Thyroid gland (tissue), 4 donors: ENCODE measurements at regions not wholly inside any gene's neighbourhood (a gene's known extent, or its start where the extent isn't known, plus 50 kb on each side); places are given as distances from the start of the nearest gene placed in this dataset.
A peak's percentile ranks its signal among the peaks of the same experiment; 100 is the strongest.

Experiments used
- DNase-seq, 2 donors: peaks; one replicate each; pipeline ENCODE4 v3.0.0-alpha.2; 2019
- H3K27ac ChIP-seq, 3 donors: fragments of 200-600 bp; sonication (generic); 1 replicate in 2 of 3; 2 replicates in 1 of 3; pipeline ENCODE4 v1.5.1; 2016 to 2019; ENCODE audit warnings: mild to moderate bottlenecking in 1 of 3, moderate library complexity in 1 of 3
- H3K27me3 ChIP-seq: fragments of 200-600 bp; sonication (generic); one replicate; pipeline ENCODE4 v1.5.1; 2019
- H3K36me3 ChIP-seq, 2 donors: fragments of 200-600 bp; sonication (generic); one replicate each; pipeline ENCODE4 v1.5.1; 2016 to 2019
- H3K4me1 ChIP-seq, 2 donors: fragments of 200-600 bp; sonication (generic); one replicate each; pipeline ENCODE4 v1.5.1; 2017 to 2019
- H3K4me3 ChIP-seq, 3 donors: fragments of 200-600 bp; sonication (generic); replicated peaks in 1 of 3; 1 replicate in 2 of 3; 2 replicates in 1 of 3; pipeline ENCODE4 v1.5.1; 2016; ENCODE audit warnings: mild to moderate bottlenecking in 1 of 3
- H3K9me3 ChIP-seq: fragments of 200-600 bp; sonication (generic); one replicate; pipeline ENCODE4 v1.5.1; 2017
- POLR2A ChIP-seq, 2 donors: fragments of 450-650 bp; IDR thresholded peaks; one replicate each; pipeline ENCODE4 v1.6.1; 2017; ENCODE audit warnings: antibody characterized with exemption in 2 of 2, mild to moderate bottlenecking in 2 of 2, moderate library complexity in 1 of 2
- WGBS, 2 donors: methylation state at CpG; one replicate each; pipeline ENCODE4 v1.1.5; 2017; 5-methylcytosine and 5-hydroxymethylcytosine counted together
- intact Hi-C: fragments of 100-400 bp; cut with DNase I; formaldehyde crosslinking; loops from one replicate; pipeline ENCODE4 v1.15.1; 2023
- TF ChIP-seq, protein P1 (sequence below), 6 experiments: fragments of 200-600 bp in 3 of 6; fragments of 450-650 bp in 3 of 6; sonication (generic) in 3 of 6; IDR thresholded peaks; one replicate each; pipeline ENCODE4 v1.5.1; 2016 to 2019; ENCODE audit warnings: antibody characterized with exemption in 6 of 6, mild to moderate bottlenecking in 2 of 6, inconsistent platforms in 1 of 6, moderate library complexity in 1 of 6

DNA sequence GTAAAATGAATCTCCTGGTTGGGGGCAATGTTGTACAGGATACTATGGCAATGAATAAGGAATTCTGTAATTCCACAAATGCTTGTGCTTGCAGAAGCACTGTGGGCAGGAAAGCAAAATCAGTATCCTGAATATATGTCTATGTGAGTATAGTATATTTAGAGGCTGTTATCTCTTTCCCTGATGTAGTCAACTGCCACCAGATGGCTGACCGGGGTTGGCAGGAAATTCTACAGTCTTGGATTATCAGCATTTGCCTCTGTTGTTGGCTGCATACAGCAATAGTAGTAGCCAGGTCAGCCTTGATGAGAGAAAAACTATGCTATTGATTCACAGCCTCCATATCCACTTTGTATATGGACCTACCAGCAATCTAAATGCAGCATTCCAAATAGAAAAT lies 425.1 kb upstream of the JAG1 start:
- DNase-seq = peak in 1 of 2 donors; percentile 5
- Histone ChIP-seq H3K9me3 (no peaks in the 10 kb centered on the region), H3K36me3 (no peaks in the 10 kb centered on the region), H3K27ac (no peak overlapping the region), H3K4me1 (no peaks in the 10 kb centered on the region), H3K4me3 (no peak overlapping the region), H3K27me3 (no peaks in the 10 kb centered on the region)
- intact Hi-C loops = no loop called here
- TF ChIP-seq, protein P1, sequence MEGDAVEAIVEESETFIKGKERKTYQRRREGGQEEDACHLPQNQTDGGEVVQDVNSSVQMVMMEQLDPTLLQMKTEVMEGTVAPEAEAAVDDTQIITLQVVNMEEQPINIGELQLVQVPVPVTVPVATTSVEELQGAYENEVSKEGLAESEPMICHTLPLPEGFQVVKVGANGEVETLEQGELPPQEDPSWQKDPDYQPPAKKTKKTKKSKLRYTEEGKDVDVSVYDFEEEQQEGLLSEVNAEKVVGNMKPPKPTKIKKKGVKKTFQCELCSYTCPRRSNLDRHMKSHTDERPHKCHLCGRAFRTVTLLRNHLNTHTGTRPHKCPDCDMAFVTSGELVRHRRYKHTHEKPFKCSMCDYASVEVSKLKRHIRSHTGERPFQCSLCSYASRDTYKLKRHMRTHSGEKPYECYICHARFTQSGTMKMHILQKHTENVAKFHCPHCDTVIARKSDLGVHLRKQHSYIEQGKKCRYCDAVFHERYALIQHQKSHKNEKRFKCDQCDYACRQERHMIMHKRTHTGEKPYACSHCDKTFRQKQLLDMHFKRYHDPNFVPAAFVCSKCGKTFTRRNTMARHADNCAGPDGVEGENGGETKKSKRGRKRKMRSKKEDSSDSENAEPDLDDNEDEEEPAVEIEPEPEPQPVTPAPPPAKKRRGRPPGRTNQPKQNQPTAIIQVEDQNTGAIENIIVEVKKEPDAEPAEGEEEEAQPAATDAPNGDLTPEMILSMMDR (IDR thresholded peaks at IDR 0.05) = peak in 1 of 6 experiments; percentile 4
- no peak for TF ChIP-seq POLR2A (IDR thresholded peaks at IDR 0.05)
- WGBS, 2 donors = 42 to 50% methylated on average over 1 of the region's 1 CpG

DNA sequence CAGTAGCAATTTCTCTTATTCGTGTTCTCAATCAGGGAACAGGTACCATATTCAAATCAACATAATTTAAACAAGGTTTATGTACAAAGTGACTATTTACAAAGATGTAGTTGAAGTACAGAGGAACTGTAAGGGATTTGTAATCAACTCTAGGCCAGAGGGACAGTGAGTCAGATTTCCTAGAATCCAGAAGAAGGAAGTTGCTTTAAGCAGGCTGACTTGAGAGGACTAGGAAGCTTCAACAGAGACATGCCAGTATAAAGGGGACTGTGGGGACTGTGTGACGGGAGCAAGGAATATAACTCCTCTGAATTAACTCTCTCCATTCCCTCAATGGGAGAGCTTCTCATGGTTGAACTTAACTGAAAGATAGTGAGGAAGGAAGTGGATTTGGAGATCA lies 427.4 kb upstream of the JAG1 start:
- H3K9me3 ChIP-seq = no peaks in the 10 kb centered on the region
- no peak for TF ChIP-seq POLR2A (IDR thresholded peaks at IDR 0.05)
- TF ChIP-seq, protein P1 (IDR thresholded peaks at IDR 0.05) = no peak
- H3K27ac ChIP-seq = no peak overlapping the region
- no peak overlapping the region for H3K4me3 ChIP-seq
- intact Hi-C loops = no loop called here
- no peaks in the 10 kb centered on the region for H3K4me1 ChIP-seq
- no peaks in the 10 kb centered on the region for H3K27me3 ChIP-seq
- no peak for DNase-seq
- no peaks in the 10 kb centered on the region for H3K36me3 ChIP-seq
- 54 to 73% methylated on average over 2 of the region's 2 CpGs for whole genome bisulfite sequencing, 2 donors

DNA sequence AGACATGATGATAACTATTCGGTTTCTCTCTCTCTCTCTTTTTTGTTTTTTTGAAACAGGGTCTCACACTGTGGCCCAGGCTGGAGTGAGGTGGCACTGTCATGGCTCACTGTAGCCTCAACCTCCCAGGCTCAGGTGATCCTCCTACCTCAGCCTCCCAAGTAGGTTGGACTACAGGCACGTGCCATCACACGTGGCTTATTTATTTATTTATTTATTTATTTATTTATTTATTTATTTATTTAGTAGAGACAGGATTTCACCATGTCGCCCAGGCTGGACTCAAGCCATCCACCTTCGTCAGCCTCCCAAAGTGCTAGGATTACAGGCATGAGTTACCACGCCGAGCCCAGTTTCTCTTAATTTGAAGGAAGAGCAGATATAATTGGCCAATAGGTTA lies 427.9 kb upstream of the JAG1 start:
- Histone ChIP-seq H3K27me3 (no peaks in the 10 kb centered on the region), H3K4me1 (no peaks in the 10 kb centered on the region), H3K9me3 (no peaks in the 10 kb centered on the region), H3K36me3 (no peaks in the 10 kb centered on the region), H3K4me3 (no peak overlapping the region), H3K27ac (no peak overlapping the region)
- TF ChIP-seq, protein P1 (IDR thresholded peaks at IDR 0.05) = no peak
- no peak for TF ChIP-seq POLR2A (IDR thresholded peaks at IDR 0.05)
- DNase-seq = no peak
- intact Hi-C loops = no loop called here
- WGBS, 2 donors = 89 to 94% methylated on average over 7 of the region's 7 CpGs

DNA sequence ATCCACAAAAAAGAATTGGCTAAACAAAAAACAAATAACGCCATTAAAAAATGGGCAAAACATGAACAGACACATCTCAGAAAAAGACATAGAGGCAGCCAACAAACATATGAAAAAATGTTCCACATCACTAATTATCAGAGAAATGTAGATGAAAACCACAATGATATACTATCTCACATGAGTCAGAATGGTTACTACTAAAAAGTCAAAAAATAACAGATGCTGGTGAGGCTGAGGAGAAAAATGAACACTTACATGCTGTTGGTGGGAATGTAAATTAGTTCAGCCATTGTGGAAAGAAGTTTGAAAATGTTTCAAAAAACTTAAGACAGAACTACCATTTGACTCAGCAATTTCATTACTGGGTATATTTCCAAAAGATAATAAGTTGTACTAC lies 430.1 kb upstream of the JAG1 start:
- Histone ChIP-seq H3K36me3 (no peaks in the 10 kb centered on the region), H3K4me1 (peaks cover 0 to 5% of the 10 kb centered on the region in 2 donors), H3K4me3 (no peak overlapping the region), H3K27ac (no peak overlapping the region), H3K9me3 (no peaks in the 10 kb centered on the region), H3K27me3 (no peaks in the 10 kb centered on the region)
- DNase-seq = no peak
- TF ChIP-seq, protein P1 (IDR thresholded peaks at IDR 0.05) = no peak
- TF ChIP-seq POLR2A (IDR thresholded peaks at IDR 0.05) = no peak
- 93 to 98% methylated on average over 1 of the region's 1 CpG for WGBS, 2 donors
- intact Hi-C loops = no loop called here

DNA sequence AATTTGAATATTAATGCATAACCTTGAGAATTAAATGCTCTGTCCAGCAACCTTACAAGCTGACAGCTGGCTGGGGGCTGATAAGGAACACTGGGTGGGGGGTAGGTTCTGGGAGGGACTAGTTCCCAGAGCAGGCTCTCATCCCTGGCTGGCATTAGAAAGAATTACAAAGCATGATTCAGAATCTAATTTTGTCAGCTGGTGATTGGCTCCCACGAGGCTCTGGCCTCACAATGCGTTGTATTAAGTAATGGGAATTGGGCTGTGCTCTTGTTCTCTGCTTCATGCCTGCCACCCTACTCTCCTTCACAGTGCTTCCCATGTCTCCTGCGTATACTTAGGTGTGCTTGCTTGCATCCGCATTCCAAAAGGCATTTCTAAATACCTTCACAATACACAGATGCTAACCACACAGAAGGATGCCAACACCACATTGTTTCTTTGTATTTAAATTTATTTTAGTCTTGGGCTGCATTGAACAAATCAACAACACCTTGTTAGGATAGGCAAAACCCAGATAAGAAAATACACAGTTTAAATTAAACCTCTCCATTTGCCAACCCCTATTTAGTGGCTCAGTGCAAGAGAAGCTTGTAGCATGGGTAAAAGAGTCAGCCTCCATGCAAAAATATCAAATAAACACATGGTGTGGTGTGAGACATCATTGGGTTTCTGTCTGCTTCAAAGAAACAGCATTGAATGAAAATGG lies 434.5 kb upstream of the JAG1 start:
- Histone ChIP-seq H3K4me1 (peaks cover 0 to 5% of the 10 kb centered on the region in 2 donors), H3K9me3 (no peaks in the 10 kb centered on the region), H3K4me3 (no peak overlapping the region), H3K27ac (no peak overlapping the region), H3K36me3 (no peaks in the 10 kb centered on the region), H3K27me3 (no peaks in the 10 kb centered on the region)
- TF ChIP-seq, protein P1 (IDR thresholded peaks at IDR 0.05) = no peak
- WGBS, 2 donors = 48 to 49% methylated on average over 4 of the region's 4 CpGs
- intact Hi-C loops = no loop called here
- no peak for DNase-seq
